ENCODE measurements at regions not wholly inside any gene's neighbourhood (a gene's known extent, or its start where the extent isn't known, plus 50 kb on each side); places are given as distances from the start of the nearest gene placed in this dataset.

DNA sequence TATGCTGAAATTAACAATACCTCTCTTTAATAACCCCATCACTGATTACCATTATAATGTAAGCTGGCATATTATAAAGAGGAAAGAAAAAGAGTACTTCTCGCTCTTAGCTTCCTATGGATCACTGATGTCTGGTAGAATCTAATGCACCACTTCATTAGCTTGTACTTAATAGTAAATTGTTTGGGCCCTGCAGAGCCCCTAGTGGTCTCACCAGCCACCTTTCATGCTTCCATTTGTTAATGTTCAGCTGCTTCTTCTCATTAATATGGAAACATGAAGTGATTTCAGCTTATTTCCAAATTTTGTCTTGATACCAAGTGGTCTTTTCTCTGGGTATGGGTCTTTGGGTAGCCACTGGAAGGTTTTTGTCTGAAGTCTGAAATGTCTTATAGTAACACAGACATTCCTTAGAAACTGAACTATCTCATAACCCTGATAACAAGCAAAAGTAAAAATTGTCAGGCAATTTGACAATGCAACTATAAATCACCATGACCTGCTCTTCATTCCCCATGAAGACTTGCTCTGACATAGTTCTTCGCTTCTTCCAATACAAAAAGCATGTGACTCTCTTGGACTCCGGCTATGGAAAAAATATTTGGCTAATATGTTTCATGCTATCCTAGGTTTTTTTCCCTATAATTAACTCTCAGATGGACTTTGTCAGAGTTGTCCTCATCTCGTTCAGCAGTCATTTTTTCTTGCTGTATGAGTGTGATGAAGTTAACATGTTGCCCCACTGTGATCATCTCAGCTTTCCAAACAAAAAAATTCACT is 395.8 kb upstream of the MARCKS start:
- no peak for DNase-seq (ENCODE audit: low spot score)

DNA sequence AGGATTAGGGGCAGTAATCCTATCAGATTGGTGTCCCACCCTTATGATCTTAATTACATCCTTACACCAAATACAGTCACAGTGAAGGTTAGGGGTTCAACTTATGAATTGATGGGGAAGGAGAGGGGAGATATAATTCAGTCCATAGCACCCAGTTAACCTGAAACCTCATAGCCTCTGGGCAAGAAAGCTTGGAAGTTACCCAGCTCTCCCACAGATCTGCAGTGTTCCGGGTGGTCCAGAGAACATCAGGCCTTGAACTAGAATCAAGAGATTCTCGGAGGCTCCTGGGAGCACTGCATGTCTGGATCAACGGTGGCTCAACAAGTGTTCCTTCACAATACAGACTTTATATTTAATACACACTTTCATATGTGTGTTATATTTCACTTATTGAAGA is 392.6 kb upstream of the MARCKS start:
- no peak for DNase-seq (ENCODE audit: low spot score)

DNA sequence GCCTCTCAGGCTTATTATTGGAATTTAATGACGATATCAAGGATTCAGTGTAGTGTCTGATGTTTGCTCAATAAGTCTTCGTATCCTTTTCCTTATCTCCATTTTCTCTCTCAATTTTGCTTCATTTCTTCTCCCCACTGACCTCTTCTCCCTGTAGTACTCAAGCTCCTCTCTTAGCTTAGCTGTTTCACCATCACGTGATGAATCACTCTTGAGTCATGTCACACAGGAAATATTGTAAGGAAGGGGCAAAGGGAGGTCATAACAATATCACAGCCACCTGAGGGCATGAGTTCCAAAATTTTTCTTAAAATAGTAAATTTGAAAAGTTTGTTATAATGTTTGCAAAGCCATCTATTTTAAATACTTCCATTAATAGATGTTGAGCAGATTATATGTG is 392.2 kb upstream of the MARCKS start:
- DNase-seq (ENCODE audit: low spot score): no peak

DNA sequence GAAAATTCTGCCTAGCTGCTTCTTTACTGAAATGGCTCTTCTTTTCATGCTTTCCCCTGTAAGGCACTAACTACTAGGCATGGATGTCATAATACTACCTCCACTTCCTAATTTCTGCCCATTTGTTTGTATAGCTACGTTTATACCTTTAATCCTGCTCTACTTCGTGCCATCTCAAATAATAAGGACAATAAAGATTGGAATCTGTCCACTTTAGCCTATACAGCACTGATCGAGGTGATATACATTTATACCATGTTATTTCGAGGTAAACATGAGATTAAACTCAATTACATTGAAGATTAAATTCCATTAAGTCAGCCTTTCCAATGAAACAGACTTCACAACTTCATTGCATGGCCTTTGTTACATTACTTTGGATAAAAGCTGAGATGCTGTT is 390.6 kb upstream of the MARCKS start:
- DNase-seq (ENCODE audit: low spot score): no peak

DNA sequence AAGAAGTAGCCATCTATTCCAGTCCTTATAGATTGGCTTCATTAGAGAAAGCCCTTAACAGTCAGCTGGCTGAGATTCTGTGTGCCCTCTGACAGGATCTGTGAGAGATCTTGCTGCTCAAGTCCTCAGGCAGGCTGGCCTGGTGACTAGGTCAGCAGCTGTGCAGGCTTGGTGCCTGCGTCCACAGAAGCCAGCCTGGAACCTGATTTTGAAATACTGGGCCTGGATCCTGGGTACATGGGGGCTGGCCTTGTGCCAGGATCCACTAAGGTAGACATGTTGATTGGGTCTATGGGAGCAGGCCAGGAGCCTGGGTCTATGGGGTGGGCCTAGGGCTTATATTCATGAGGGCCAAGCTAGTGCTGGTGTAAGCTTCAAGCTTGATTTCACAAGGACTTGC is 381.8 kb upstream of the MARCKS start:
- DNase-seq (ENCODE audit: low spot score): no peak

DNA sequence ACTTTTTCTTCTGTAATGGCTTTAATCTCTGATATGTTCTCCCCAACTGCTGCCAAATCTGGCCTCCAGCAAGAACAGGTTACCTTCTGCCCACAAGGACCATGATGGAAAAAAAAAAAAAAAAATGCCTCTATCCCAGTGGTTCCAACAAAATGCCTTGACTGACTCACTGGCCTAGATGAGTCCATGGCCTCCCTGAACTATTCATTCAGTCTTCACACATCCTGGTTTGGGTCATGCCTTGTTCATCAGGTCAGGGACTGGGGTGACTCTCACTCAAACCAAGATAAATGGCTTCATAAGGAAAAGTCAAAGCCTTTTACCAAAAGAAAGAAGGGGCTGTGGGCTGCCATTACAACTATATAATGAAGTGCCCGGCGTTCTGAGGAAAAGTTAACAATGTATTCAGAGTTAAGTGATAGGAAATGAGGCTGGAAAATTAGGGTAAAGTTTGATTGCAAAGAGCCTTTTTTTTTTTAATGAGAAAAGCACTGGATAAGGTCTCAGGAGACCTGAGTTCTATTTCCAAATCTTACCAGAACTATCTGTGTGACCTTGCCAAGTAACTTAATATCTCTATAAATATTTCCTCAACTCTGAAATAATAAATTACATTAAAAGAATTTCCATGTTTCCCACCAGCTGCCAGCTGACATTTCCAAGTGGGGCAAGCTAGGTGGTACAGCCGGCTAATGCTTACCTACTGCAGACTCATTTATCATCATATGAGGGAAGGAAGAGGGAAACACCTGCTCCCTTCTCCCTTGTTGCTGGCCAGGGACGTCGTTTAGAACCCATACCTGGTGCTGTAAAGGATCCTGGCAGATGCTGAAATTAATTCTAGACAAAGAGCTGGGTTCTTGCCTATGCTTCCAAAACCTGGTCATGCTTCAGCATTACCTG is 380.0 kb upstream of the MARCKS start:
- no peak for DNase-seq (ENCODE audit: low spot score)

DNA sequence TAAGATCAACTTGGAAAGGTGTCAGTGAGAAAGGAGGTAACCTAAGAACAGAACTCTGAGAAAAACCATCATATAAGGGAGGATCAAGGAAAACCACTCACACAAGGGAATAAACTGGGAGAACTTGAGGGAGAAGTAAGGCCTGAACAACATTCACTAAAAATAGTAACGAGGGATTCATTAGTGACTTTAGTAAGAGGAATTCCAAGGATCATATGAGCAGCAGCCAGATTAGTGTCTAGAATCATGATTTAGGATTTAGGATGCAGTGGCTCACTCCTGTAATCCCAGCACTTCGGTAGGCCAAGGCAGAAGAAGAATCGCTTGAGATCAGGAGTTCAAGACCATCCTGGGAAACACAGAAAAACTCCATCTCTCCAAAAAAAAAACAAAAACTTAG is 376.5 kb upstream of the MARCKS start:
- no peak for DNase-seq (ENCODE audit: low spot score)

DNA sequence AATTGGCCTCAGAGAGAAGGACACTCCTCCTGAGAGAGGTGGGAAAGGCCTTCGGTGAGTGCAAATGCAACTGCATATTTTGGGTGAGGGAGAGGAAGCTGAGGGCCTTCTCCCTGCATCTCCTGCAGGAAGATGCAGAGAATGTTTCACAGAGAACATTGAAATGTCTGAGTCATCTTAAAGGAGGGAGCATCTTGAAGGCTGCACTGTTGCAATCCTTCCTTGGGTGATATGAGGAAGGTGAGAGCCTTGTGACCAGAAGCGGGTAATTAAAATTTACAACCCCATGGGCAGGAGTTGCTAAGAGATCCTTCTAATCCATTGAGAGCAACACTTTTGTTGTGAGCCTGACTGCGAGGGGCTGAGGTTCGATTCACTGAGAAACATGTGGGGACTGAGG is 375.7 kb upstream of the MARCKS start:
- no peak for DNase-seq (ENCODE audit: low spot score)

DNA sequence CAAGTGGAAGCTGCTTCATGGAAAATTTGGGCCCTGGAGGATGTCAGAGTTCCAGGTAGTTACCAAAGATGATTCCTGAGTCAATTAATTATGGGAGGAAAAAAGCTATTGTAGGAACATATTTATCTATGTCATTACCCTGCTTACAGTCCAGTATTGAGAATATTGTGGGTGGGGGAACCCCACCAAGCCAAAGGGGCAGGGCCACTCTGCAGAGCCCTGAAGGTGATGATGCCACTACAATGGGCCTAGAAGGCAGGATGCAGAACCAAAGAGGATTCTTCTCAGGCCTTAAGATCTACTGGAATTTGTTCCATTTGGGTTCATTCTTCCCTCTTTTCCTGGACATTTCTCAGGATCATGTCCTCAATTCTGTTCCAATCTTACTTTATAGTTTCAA is 375.2 kb upstream of the MARCKS start:
- DNase-seq (ENCODE audit: low spot score): no peak

DNA sequence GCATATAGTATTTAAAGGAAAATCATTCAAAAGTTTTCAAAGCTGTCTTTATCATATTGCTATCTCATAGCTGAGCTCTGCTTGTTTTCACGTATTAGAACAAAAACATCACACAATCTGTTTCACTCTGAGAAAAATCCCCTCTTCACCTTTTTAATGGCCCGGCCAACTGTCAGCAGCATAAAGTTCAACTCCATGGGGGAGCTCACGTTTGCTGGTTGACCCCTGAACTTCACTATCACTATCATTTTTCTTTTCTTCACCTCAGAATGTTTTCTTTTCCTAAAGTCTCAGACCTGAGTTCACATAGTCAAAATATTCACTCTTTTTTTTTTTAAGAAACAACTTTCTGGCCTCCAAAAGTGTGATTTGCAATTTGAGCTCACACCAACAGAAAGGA is 374.4 kb upstream of the MARCKS start:
- no peak for DNase-seq (ENCODE audit: low spot score)

DNA sequence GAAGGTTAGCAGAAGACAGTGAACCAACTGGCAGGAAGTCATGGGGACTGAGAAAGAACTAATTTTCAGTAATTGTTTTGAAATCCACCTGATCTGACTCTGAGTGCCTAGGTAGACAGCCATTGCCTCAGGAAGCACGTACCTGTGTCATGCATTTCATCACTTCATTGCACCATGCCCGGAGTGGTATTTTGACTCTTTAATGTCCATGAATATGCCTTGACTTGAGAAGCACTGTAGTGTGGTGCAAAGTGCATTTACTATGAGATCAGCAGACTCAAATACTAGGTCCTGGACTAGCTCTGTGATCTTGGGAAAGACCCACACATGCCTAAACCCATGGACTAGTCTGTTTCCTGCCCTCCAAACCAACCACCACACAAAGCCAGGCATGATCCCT is 370.9 kb upstream of the MARCKS start:
- no peak for DNase-seq (ENCODE audit: low spot score)

DNA sequence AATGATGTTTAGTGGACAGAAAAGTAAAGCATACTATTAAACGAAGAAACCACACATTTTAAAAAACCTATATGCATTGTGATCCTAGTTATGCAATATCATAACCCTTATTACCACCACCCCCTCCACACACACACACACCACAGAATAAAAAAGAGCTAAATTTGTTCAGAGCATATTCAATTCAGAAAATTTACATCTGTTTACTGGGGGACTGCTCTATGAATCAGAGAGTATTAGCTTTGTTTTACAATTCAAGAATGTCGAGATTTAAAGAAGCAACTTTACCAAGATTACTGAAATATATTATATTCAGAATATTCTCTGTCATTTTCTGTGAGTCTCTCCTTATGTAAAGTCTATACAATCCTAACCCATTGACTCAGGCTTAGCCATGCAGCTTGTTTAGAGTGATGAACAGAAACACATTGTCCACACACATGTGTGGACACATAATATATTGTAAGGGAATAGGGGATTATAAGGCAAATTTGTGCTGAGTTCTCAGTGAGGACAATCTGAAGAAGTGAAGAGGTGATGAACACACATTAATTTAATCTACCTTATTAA is 369.6 kb upstream of the MARCKS start:
- no peak for DNase-seq (ENCODE audit: low spot score)

DNA sequence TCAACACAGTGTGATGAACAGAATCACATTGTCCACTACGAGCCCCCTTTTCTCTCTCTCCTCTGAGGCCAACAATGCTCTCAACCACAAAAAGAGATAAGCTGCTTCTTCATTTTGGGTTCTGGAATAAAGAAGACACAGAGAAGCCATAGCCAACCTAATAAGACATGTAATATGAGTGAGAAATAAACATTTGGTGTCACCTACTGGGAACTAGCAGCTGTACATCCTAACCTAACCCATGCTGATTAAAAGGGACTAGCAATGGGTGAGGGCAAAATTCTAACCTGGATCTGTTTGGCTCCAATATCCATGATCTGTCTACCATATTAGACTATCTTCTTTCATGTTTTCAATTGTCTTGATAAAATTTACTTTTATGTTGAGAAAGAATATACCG is 369.1 kb upstream of the MARCKS start:
- no peak for DNase-seq (ENCODE audit: low spot score)

DNA sequence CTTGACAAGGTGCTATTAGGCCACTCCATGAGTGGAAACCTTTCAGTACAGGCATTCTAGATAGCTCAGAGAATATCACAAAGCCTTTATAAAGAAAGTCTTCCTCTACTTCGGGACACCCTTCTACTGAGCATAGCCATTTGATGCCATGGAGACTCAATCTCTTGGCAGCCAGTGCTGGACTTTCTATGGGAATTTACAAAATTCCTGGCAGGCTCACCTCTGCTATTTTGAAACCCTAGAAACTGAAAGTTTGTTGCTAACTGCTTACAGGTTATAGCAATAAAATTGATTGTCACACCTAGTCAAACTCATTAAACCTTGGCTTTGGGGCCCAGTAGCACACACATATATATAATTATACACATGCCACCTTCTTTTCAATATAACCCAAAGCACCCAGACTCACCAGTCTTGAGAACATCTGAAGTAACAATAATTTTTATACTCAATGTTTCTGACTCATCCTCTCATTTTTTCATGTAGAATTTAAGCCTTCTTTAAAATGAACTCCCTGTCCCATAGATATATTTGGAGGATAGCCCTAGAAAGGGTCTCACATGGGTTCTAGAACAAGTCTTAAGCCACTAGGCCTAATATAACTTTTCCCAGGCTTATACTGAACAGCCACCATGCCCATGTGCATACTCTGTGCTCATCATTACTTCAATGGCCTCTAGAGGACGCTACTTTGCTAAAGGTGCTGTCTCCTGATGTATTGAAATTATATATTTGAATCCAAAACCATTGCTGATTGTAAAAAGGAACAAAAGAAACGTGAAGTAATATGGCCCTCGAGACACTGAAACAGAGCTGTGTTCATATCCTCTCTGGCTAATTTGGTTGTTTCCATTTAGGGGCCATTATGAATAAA is 368.1 kb upstream of the MARCKS start:
- no peak for DNase-seq (ENCODE audit: low spot score)

DNA sequence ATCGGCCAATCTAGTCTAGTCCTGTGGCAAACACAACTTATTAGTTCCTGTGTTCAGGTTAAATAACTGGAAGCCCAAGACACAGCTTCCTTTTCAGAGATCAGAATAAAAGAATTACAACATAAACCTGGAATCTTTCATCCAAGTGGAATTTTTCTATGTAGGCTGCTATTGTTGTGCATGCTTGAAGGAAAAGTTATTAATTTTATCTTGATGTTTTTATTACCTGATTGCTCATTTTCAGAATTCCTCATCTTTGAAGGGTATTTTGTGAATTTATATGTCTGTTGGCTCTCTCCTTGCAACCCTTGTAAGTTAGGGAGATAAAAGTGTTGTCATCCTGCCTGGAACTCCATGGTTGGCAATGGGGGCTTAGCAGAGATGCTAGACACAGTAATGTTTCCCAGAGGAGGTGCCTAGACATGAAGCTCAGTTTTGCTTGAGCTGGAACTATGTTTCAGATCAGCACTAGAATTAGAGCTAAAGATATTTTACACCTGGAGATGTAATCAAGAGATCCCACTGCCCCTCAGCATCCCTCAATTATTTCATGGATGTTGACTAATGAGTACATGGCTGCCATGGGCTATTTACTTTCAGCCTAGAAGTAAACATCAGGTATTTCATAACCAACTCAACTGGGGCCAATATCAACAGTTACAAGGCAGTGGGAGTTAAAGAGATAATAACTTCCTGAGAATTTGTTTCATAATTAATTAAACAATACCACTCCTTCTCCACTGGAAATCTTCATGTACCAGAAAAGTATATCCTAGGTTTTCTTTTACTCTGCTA is 367.0 kb upstream of the MARCKS start:
- no peak for DNase-seq (ENCODE audit: low spot score)

DNA sequence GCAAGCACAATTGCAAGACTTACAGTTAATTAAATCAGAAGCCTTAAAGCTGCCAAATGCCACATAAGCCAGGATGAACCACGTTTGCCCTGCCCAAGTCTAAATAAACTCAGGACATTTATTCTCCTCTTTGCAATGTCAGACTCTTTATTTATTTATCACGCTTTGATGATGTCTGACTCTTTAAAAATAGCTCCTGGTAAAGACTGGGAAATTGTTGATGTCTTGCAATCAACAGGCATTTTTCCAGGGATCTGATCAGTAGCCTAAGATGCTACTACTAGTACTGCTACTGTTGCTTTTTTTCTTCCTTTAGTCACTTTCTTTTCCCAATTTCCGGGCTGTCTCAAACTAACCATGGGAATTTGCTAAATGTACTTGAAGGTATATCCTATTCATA is 365.8 kb upstream of the MARCKS start:
- DNase-seq (ENCODE audit: low spot score): no peak

DNA sequence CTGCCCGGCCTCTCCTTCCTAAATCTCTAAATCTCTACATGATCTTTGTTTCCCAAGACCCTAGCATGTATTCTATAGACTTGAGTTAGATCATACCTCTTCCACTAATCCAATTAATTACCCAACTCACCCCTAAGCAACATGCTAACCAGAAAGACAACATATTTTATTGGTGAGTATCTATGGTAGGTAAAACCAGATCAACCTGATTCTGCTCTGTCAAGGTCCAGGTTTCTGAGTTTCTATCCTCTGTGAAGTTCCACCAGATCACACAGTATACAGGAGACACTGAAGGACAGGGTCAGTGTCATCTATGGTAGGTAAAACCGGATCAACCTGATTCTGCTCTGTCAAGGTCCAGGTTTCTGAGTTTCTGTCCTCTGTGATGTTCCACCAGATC is 363.2 kb upstream of the MARCKS start:
- DNase-seq (ENCODE audit: low spot score): no peak

DNA sequence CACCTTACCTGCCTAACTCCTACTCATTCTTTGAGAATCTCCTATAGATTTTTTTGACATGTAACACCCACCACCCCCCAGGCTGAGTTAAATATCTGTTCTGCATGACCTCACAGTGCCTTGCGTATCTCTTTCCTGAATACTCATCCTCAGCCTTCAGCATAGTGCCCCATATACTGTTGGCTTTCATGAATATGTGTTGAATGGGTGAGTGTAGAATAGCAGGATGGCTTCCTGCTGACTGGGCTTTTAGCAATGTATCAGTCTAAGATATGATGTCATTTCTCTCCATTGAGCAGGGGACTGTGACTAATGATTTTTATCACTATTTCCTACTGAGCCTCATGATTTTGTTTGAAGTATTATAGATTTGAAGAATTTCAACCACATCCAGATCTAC is 361.6 kb upstream of the MARCKS start:
- peak; percentile 42 for DNase-seq (ENCODE audit: low spot score)

DNA sequence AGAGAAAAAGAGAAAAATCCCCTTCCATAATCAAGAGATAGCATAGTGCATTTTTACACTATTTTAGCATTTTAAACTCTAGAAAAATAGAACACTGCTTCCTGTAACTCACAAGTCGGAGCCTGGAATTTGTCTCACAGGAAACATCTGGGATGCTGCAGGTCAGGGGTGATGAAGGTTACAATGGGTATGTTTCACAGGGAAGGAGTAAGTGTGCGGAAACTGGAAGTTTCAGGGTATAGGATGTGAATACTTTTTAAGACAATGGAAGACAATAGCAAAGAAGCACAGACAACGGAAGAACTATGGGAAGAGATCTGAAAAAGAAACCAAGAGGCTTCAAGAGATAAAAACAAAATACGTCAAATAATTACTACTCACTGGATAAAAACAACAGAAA is 361.0 kb upstream of the MARCKS start:
- no peak for DNase-seq (ENCODE audit: low spot score)

DNA sequence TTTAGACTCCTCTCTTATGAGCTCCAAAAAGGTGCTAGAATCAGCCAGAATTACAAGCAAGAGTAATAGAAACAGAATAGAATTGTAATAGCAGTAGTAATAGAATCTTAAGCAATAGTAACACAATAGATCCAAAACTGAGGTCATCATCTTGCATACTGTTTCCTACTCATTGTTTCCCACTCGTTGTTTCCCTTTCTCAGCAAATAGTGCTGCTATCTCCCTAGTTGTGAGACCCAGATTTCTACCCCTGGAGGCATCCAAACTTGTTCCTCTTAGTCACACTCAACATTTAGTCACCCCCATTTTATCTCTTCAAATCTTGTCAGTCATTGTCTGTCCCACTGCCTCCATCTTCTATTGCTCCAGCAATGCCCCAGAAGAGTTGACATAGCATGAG is 356.9 kb upstream of the MARCKS start:
- no peak for DNase-seq (ENCODE audit: low spot score)

DNA sequence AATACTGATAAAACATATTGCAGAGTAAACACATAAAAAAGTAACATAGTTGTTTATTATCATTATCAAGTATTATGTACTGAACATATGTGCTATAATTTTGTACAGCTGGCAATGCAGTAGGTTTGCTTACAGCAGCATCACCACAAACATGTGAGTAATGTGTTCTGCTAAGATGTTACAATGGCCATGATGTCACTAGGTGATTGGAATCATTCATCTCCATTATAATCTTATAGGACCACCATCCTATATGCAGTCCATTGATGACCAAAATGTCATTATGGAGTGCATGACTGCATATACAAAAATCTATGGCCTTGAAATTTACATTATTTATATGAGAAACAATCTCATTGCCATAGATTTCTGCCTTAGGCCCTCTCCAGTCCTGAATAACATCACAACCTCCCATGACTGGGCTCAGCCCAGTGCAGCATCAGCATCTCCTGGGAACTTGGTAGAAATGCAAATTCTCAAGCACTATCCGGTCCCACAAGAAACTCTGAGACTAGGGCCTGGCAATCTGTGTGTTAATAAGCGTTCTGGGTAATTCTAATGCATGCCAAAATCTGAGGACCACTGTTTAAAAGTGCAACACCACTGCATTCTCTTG is 352.0 kb upstream of the MARCKS start:
- no peak for DNase-seq (ENCODE audit: low spot score)

All from hepatic stellate cell (primary cell).